WI38 (cell line): ENCODE measurements at regions not wholly inside any gene's neighbourhood (a gene's known extent, or its start where the extent isn't known, plus 50 kb on each side); places are given as distances from the start of the nearest gene placed in this dataset.

ENCODE experiments used
- H3K4me3 ChIP-seq: 2 replicates; pipeline ENCODE4 v1.5.1; 2011; ENCODE audit warnings: low read depth, mild to moderate bottlenecking, control low read depth, low read length
- CTCF ChIP-seq: IDR thresholded peaks from 2 replicates; pipeline ENCODE4 v1.5.1; 2012; ENCODE audit warnings: low read depth, mild to moderate bottlenecking, control low read depth, low read length

GRCh38 chr18:25563816-25564683, 212.1 kb upstream of the ZNF521 start:
- no peak for TF ChIP-seq CTCF
- H3K4me3 ChIP-seq, result no peak overlapping the region

DNA sequence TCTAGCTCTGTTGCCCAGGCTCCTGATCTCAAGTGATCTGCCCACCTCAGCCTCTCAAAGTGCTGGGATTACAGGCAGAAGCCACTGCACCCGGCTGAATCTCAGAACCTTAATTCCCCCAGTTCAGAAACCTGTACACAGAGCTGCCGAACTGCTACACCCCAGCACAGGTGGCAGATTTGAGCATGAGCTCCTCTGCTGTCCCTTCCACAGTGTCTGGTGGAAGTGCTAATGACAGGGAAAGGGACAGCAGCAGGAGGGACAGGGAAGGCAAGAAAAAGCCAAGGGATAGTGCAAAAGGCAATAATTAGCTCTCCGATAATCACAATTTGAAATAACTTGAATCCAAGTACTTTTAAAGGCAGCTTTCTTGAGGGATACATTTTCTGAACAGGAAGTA, 211.4 kb upstream of the ZNF521 start:
- TF ChIP-seq CTCF, result no peak
- no peak overlapping the region for H3K4me3 ChIP-seq

DNA sequence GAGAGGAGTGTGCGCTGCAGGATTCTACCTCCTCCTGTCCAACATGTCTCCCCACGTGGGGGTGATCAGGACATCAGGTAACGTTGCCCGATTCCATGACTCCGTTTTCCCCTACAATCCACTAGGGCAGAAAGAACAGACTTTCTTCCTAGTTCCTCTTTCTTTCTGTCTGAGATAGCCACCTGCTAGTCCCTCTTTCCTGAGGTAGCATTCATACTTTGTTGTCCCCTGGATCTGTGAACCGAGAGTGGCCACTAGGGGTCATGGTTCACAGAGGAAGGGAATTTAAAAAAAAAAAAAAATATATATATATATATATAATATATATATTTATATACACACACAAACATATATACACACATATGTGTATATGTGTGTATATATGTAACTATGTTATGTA, 210.0 kb upstream of the ZNF521 start:
- H3K4me3 ChIP-seq, result no peak overlapping the region
- TF ChIP-seq CTCF, result 0 out of 2 replicates have a peak, but pooled peaks have one; percentile 30

DNA sequence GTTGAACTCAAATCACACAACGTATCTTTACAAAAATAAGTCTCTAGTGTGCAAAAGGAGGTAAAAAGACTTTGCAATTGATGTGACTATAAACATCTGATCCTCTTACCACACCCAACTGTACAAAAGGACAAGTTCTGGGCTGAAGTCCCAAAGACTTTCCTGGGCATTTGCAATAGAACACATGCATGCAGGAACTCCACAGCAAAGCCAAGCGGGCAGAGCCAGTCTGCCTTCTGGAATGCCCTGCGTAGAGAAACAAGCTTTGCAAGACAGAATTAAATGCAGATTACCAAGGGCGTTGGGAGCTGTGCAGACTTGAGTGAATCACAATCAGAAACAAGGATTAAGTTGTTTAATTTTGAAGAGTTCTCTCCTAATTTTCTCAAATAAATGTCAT, 208.4 kb upstream of the ZNF521 start:
- TF ChIP-seq CTCF, result no peak
- H3K4me3 ChIP-seq, result no peak overlapping the region

GRCh38 chr18:25557011-25557410, 205.0 kb upstream of the ZNF521 start:
- H3K4me3 ChIP-seq, result no peak overlapping the region
- TF ChIP-seq CTCF, result no peak

GRCh38 chr18:25553631-25554263, 201.8 kb upstream of the ZNF521 start:
- H3K4me3 ChIP-seq, result no peak overlapping the region
- TF ChIP-seq CTCF, result no peak

DNA sequence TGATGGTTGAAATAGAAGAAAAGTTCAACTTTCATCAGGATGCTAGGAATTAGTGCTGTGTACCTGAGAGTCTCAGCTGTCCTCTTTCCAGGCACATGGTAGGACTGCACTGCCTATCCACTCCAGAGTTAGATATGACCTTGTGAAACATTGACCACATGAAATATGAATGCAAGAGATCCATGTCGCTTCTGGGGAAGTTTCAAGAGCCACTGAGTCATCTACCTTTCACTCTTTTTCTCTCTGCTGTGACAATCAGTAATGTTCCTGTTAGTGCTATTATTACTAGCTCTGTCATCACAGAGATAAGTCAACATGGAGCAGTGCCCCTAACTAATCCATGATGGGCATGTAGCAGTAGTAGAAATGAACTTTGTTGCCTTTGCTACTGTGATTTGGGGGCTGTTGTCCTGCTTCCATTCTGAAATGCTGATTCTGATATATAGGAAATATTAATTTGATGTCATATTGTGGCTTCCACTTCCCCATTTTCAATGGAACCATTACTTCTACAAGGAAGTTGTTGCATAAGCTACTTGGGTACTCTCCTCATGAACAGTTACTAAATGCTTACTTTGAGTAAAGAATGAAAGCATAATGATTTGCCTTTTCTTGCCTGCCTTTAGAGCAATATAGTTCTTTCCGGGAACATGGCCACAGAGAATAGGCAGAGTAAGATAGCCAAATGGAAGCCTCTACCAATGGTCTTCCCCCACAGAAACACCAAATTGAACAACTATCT, 192.8 kb upstream of the ZNF521 start:
- H3K4me3 ChIP-seq, result no peak overlapping the region
- no peak for TF ChIP-seq CTCF
